ENCODE measurements at regions not wholly inside any gene's neighbourhood (a gene's known extent, or its start where the extent isn't known, plus 50 kb on each side); places are given as distances from the start of the nearest gene placed in this dataset.

DNA sequence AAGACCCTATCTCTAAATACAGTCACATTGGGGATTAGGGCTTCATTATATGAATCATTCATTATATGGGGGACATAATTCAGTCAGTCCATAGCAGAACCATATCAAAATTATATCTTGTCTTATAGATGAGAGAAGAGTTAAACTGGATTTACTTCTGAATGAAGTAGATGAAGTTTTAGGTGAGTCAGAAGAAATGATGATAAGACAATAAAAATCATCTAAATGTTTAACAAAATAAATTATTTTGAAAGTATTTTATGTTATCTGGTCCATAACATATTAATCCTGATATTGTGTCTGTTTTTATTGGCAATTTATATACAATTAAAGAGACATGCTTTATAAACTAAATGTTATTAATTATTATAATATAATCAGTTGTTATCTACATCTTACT, 76.9 kb upstream of the EFCAB3 start:
- TF ChIP-seq, protein P1, sequence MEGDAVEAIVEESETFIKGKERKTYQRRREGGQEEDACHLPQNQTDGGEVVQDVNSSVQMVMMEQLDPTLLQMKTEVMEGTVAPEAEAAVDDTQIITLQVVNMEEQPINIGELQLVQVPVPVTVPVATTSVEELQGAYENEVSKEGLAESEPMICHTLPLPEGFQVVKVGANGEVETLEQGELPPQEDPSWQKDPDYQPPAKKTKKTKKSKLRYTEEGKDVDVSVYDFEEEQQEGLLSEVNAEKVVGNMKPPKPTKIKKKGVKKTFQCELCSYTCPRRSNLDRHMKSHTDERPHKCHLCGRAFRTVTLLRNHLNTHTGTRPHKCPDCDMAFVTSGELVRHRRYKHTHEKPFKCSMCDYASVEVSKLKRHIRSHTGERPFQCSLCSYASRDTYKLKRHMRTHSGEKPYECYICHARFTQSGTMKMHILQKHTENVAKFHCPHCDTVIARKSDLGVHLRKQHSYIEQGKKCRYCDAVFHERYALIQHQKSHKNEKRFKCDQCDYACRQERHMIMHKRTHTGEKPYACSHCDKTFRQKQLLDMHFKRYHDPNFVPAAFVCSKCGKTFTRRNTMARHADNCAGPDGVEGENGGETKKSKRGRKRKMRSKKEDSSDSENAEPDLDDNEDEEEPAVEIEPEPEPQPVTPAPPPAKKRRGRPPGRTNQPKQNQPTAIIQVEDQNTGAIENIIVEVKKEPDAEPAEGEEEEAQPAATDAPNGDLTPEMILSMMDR (IDR thresholded peaks at IDR 0.05), result no peak
- no peak for TF ChIP-seq POLR2A (IDR thresholded peaks at IDR 0.05)
